DND-41 (cell line): ENCODE measurements at regions not wholly inside any gene's neighbourhood (a gene's known extent, or its start where the extent isn't known, plus 50 kb on each side); places are given as distances from the start of the nearest gene placed in this dataset.

Source experiments
- ATAC-seq: fragments of 200-7000 bp; cut with Tn5 transposase; 3 replicates; pipeline ENCODE4 v1.9.1; 2021; ENCODE audit warnings: low read depth; ENCODE audit not compliant: insufficient read depth
- DNase-seq: peaks from one replicate; pipeline ENCODE4 v3.0.0-alpha.2; 2020
- H2AFZ ChIP-seq: 2 replicates; pipeline ENCODE4 v1.6.0; 2012; ENCODE audit warnings: low read depth, low read length
- H3K27ac ChIP-seq: 2 replicates; pipeline ENCODE4 v1.5.1; 2012; ENCODE audit warnings: low read length, inconsistent platforms
- H3K27me3 ChIP-seq: fragments of 200-600 bp; sonication (generic); 2 replicates; pipeline ENCODE4 v1.6.0; 2012; ENCODE audit warnings: low read length, mild to moderate bottlenecking, inconsistent platforms; ENCODE audit not compliant: insufficient read depth, poor library complexity
- H3K36me3 ChIP-seq: 2 replicates; pipeline ENCODE4 v1.5.1; 2012; ENCODE audit warnings: low read length, inconsistent platforms; ENCODE audit not compliant: insufficient read depth
- H3K4me1 ChIP-seq: 2 replicates; pipeline ENCODE4 v1.5.1; 2012; ENCODE audit warnings: mild to moderate bottlenecking, low read length; ENCODE audit not compliant: insufficient read depth
- H3K4me2 ChIP-seq: 2 replicates; pipeline ENCODE4 v1.6.0; 2012; ENCODE audit warnings: mild to moderate bottlenecking, moderate library complexity, low read length, inconsistent platforms; ENCODE audit not compliant: insufficient read depth
- H3K4me3 ChIP-seq, 2 experiments: fragments of 200-600 bp in 1 of 2; shearing (Covaris generic) in 1 of 2; 2 replicates each; pipeline ENCODE4 v1.5.1; 2012 to 2016; ENCODE audit warnings: inconsistent platforms in 2 of 2, low read length in 2 of 2, mild to moderate bottlenecking in 2 of 2, low read depth in 1 of 2, moderate library complexity in 1 of 2
- H3K79me2 ChIP-seq: 2 replicates; pipeline ENCODE4 v1.6.0; 2012; ENCODE audit warnings: low read length, inconsistent platforms; ENCODE audit not compliant: insufficient read depth
- H3K9ac ChIP-seq: 2 replicates; pipeline ENCODE4 v1.6.0; 2012; ENCODE audit warnings: low read depth, mild to moderate bottlenecking, inconsistent platforms, low read length, moderate library complexity
- H3K9me3 ChIP-seq: 2 replicates; pipeline ENCODE4 v1.5.1; 2012; ENCODE audit warnings: low read length, moderate library complexity, mild to moderate bottlenecking, inconsistent platforms; ENCODE audit not compliant: insufficient read depth, severe bottlenecking
- H4K20me1 ChIP-seq: 2 replicates; pipeline ENCODE4 v1.6.0; 2012; ENCODE audit warnings: low read length; ENCODE audit not compliant: insufficient read depth
- CTCF ChIP-seq: IDR thresholded peaks from 2 replicates; pipeline ENCODE4 v1.5.1; 2012; ENCODE audit warnings: borderline replicate concordance, low read length, moderate library complexity, mild to moderate bottlenecking; ENCODE audit not compliant: poor library complexity, severe bottlenecking; ENCODE audit errors: extremely low read depth
- EZH2 ChIP-seq: IDR thresholded peaks from 3 replicates; pipeline ENCODE4 v1.6.1; 2012; ENCODE audit warnings: borderline replicate concordance, low read depth, mild to moderate bottlenecking, moderate library complexity, low read length, inconsistent platforms; ENCODE audit not compliant: severe bottlenecking

- Histone ChIP-seq H2AFZ (no peak overlapping the region), H3K9me3 (no peaks in the 10 kb centered on the region), H3K4me1 (no peaks in the 10 kb centered on the region), H3K36me3 (no peaks in the 10 kb centered on the region), H3K4me2 (no peak overlapping the region), H4K20me1 (no peaks in the 10 kb centered on the region), H3K4me3 (no peak overlapping the region), H3K79me2 (no peaks in the 10 kb centered on the region), H3K9ac (no peak overlapping the region), H3K27ac (no peak overlapping the region), H3K27me3 (no peaks in the 10 kb centered on the region)
- no peak for ATAC-seq
- TF ChIP-seq CTCF (no peak), EZH2 (no peak)
- DNase-seq = no peak
Measured at GRCh38 chr14:54133896-54134295, 177.3 kb upstream of the BMP4 start.

GRCh38 chr14:54135804-54136280, 179.2 kb upstream of the BMP4 start:
- H3K4me3 ChIP-seq = no peak overlapping the region
- H3K36me3 ChIP-seq = no peaks in the 10 kb centered on the region
- H4K20me1 ChIP-seq = no peaks in the 10 kb centered on the region
- no peaks in the 10 kb centered on the region for H3K79me2 ChIP-seq
- ATAC-seq (no peak), DNase-seq (no peak)
- H3K4me1 ChIP-seq = no peaks in the 10 kb centered on the region
- no peaks in the 10 kb centered on the region for H3K9me3 ChIP-seq
- TF ChIP-seq EZH2 (no peak), CTCF (no peak)
- H3K27ac ChIP-seq = no peak overlapping the region
- H3K9ac ChIP-seq = no peak overlapping the region
- no peak overlapping the region for H2AFZ ChIP-seq
- H3K4me2 ChIP-seq = no peak overlapping the region
- H3K27me3 ChIP-seq = no peaks in the 10 kb centered on the region

- no peak overlapping the region for H3K4me2 ChIP-seq
- H2AFZ ChIP-seq = no peak overlapping the region
- no peak overlapping the region for H3K4me3 ChIP-seq
- H3K9me3 ChIP-seq = no peaks in the 10 kb centered on the region
- no peak overlapping the region for H3K27ac ChIP-seq
- H3K36me3 ChIP-seq = no peaks in the 10 kb centered on the region
- no peak for DNase-seq
- TF ChIP-seq EZH2 = no peak
- TF ChIP-seq CTCF = no peak
- H3K4me1 ChIP-seq = no peaks in the 10 kb centered on the region
- ATAC-seq = no peak
- no peak overlapping the region for H3K9ac ChIP-seq
- no peaks in the 10 kb centered on the region for H3K79me2 ChIP-seq
- no peaks in the 10 kb centered on the region for H3K27me3 ChIP-seq
- no peaks in the 10 kb centered on the region for H4K20me1 ChIP-seq
Measured at GRCh38 chr14:54136894-54137613, 180.4 kb upstream of the BMP4 start.

GRCh38 chr14:54137614-54137961, 181.0 kb upstream of the BMP4 start:
- H4K20me1 ChIP-seq = no peaks in the 10 kb centered on the region
- no peak overlapping the region for H3K4me2 ChIP-seq
- H3K9ac ChIP-seq = no peak overlapping the region
- no peaks in the 10 kb centered on the region for H3K4me1 ChIP-seq
- H3K27ac ChIP-seq = no peak overlapping the region
- no peak for ATAC-seq
- DNase-seq = no peak
- H3K9me3 ChIP-seq = no peaks in the 10 kb centered on the region
- H3K79me2 ChIP-seq = no peaks in the 10 kb centered on the region
- H3K36me3 ChIP-seq = no peaks in the 10 kb centered on the region
- TF ChIP-seq CTCF (no peak), EZH2 (no peak)
- H2AFZ ChIP-seq = no peak overlapping the region
- no peak overlapping the region for H3K4me3 ChIP-seq
- no peaks in the 10 kb centered on the region for H3K27me3 ChIP-seq
